ENCODE measurements at regions not wholly inside any gene's neighbourhood (a gene's known extent, or its start where the extent isn't known, plus 50 kb on each side); places are given as distances from the start of the nearest gene placed in this dataset.

DNA sequence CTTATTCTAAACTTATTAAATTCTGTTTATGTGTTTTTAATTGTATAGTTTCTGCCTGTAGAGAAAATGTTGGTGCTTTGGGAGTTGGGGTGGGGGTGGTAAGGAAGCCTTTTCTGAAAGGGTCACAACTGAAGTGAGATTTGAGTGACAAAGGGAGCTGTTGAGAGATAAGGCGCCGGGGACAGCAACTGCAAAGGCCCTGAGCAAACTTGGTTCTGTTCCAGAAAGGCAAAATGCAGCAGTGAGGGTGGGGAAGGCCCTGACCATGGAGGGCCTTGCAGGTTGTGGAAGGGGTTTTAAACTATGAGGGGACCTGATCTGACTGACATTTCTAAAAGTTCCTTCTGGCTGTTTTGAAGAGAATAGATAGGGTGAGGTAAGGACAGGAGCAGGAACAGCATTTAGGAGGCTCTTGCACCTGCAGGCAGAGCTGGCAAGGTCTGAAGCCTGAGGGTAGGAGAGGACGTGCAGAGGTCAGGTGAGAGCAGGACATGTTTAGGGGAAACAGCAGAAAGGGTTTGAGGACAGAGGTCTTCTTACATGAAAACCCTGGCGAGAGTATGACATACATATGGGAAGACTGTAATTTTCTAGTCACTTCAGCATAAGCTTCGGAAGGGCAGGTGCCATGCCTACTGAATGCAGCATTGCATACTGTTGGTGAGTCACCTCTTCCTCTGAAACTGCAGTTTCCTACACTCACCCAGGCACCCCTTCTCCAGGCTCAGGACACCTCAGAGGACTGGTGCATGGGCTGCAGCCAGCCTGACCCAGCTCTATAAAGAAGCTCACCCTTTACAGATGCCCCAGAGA lies 190.7 kb downstream of the SNX19 start:
- H3K9me3 ChIP-seq: peaks cover 0 to 22% (median 18%) of the 10 kb centered on the region in 8 donors
- peaks cover 0 to 22% (median 0%) of the 10 kb centered on the region in 7 donors for H3K27me3 ChIP-seq (replicated peaks in 1 of 7)
- H3K4me1 ChIP-seq: peaks cover 0 to 7% (median 0%) of the 10 kb centered on the region in 6 donors
- no peaks in the 10 kb centered on the region for H3K36me3 ChIP-seq
- no peak overlapping the region for H3K4me3 ChIP-seq
- no peak overlapping the region for H3K27ac ChIP-seq
- TF ChIP-seq POLR2A (IDR thresholded peaks at IDR 0.05): no peak
- TF ChIP-seq, protein P1, sequence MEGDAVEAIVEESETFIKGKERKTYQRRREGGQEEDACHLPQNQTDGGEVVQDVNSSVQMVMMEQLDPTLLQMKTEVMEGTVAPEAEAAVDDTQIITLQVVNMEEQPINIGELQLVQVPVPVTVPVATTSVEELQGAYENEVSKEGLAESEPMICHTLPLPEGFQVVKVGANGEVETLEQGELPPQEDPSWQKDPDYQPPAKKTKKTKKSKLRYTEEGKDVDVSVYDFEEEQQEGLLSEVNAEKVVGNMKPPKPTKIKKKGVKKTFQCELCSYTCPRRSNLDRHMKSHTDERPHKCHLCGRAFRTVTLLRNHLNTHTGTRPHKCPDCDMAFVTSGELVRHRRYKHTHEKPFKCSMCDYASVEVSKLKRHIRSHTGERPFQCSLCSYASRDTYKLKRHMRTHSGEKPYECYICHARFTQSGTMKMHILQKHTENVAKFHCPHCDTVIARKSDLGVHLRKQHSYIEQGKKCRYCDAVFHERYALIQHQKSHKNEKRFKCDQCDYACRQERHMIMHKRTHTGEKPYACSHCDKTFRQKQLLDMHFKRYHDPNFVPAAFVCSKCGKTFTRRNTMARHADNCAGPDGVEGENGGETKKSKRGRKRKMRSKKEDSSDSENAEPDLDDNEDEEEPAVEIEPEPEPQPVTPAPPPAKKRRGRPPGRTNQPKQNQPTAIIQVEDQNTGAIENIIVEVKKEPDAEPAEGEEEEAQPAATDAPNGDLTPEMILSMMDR (IDR thresholded peaks at IDR 0.05 in 8 of 11, conservative IDR thresholded peaks at IDR 0.05 in 3 of 11): no peak
- TF ChIP-seq POLR2AphosphoS5 (IDR thresholded peaks at IDR 0.05): no peak
- intact Hi-C loops (cut with DNase I; ENCODE audit: low total_unique reads): no loop called here
- no peak for DNase-seq
- 61 to 84% (median 75%) methylated on average over 5 of the region's 5 CpGs for WGBS, 5 donors

DNA sequence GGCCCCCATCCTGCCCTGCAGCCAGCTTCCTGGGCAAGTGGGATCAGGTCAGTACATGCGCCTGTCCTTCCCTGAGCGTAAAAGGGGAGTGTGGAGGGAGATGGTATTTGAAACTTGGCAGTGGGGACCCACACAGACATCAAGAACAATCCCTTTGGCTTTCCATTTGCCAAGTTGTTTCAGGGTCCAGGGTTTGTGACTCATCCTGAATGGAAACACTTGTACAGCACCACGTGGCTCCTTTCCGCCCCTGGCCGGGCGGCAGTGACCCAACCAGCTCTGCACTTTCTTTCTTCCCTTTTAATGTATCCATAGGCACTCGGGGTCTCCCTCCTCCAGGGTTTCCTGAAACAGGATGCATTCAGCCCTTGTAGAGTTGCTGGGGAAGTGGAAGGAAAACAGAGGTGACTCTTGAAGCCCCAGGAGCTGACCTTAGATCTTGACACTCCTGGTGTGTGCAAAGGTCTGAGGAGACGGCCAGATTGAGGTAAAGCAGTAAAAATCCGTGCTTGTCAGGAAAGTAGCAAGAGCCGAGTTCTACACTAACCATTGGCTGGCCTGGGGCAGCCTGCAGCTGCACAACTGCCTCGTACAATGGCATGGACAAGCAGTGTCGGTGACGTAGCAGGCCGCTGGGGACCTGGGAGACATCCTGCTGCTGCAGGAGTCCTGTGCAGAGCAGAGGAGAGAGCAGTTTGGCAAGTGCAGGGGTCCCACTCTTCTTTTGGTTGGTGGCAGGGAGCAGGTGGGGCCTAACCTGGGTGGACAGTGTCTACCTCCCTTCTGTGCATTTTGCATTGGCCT lies 189.8 kb downstream of the SNX19 start:
- Histone ChIP-seq H3K9me3 (peaks cover 0 to 29% (median 25%) of the 10 kb centered on the region in 8 donors), H3K27ac (no peak overlapping the region), H3K4me3 (no peak overlapping the region), H3K27me3 (replicated peaks in 1 of 7) (peaks cover 0 to 22% (median 0%) of the 10 kb centered on the region in 7 donors), H3K4me1 (peaks cover 0 to 7% (median 0%) of the 10 kb centered on the region in 6 donors), H3K36me3 (no peaks in the 10 kb centered on the region)
- WGBS, 5 donors: 61 to 77% (median 67%) methylated on average over 14 of the region's 14 CpGs
- no peak for DNase-seq
- intact Hi-C loops (cut with DNase I; ENCODE audit: low total_unique reads): no loop called here
- no peak for TF ChIP-seq POLR2A (IDR thresholded peaks at IDR 0.05)
- TF ChIP-seq, protein P1 (IDR thresholded peaks at IDR 0.05 in 8 of 11, conservative IDR thresholded peaks at IDR 0.05 in 3 of 11): no peak
- no peak for TF ChIP-seq POLR2AphosphoS5 (IDR thresholded peaks at IDR 0.05)

DNA sequence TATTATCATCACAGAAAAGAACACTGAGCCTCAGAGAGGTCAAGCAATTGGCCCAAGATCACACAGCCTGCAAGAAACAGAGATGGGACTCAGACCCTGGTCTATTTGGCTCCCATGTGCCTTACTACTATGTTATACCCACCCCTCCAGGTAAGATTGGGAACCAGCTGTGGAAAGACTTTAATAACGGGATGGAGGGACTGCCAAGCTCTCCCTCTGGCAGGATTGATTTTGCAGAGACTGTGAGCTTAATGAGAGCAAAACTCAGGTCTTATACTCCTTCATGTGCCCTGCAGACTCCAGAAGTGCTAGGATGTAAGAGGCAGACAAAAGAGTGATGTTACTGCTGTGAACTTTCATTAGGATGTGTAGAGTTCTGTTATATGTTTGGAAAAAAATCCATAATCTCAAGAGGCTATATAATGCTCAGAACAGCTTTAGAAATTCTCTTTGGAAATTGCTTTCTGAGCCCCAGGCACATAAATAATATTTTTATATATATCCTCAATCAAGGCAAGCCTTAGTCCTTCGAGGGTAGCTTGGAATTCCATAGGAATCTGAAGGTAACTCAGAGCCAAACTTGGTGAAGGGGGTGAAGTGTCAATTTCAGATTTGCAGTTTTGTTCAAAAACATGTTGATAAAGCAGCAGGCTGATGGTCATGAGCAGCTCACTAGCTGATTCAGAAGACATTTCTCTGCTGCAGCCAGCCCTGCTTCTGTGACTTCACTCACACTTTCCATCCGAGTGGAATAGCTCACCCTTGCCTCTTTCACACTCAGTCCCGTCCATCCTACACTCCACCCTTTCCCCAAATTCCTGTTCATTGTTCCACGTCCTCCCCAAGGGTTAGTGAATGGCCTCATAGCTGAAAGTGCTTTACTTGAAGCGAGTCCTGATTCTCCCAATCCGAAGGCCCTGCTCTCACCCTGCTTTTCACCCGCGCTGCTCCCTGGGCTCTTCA lies 188.8 kb downstream of the SNX19 start:
- H3K36me3 ChIP-seq: no peaks in the 10 kb centered on the region
- no peak overlapping the region for H3K27ac ChIP-seq
- intact Hi-C loops (cut with DNase I; ENCODE audit: low total_unique reads): no loop called here
- H3K4me1 ChIP-seq: peaks cover 0 to 7% (median 0%) of the 10 kb centered on the region in 6 donors
- H3K27me3 ChIP-seq (replicated peaks in 1 of 7): peaks cover 0 to 22% (median 0%) of the 10 kb centered on the region in 7 donors
- peaks cover 0 to 32% (median 25%) of the 10 kb centered on the region in 8 donors for H3K9me3 ChIP-seq
- no peak for DNase-seq
- H3K4me3 ChIP-seq: no peak overlapping the region
- WGBS, 5 donors: 71 to 86% (median 75%) methylated on average over 9 of the region's 9 CpGs
- TF ChIP-seq POLR2A (IDR thresholded peaks at IDR 0.05) (no peak), POLR2AphosphoS5 (IDR thresholded peaks at IDR 0.05) (no peak)
- TF ChIP-seq, protein P1 (IDR thresholded peaks at IDR 0.05 in 8 of 11, conservative IDR thresholded peaks at IDR 0.05 in 3 of 11): no peak

Data from spleen (tissue), 11 donors.